ENCODE measurements at regions not wholly inside any gene's neighbourhood (a gene's known extent, or its start where the extent isn't known, plus 50 kb on each side); places are given as distances from the start of the nearest gene placed in this dataset.

- H3K9me3 ChIP-seq, result no peaks in the 10 kb centered on the region
- in situ Hi-C loops (cut with MboI; ENCODE audit: low sequenced_read_pairs in 4 of 4) (no loop called here), intact Hi-C loops (cut with DNase I; ENCODE audit: low total_unique reads) (no loop called here)
- no peaks in the 10 kb centered on the region for H3K27me3 ChIP-seq
- no peak for DNase-seq
- ATAC-seq, result no peak
- no peak overlapping the region for H3K4me3 ChIP-seq
- H3K4me1 ChIP-seq, result no peaks in the 10 kb centered on the region
- TF ChIP-seq POLR2A (IDR thresholded peaks at IDR 0.05) (no peak), CTCF (IDR thresholded peaks at IDR 0.05 in 4 of 5, conservative IDR thresholded peaks at IDR 0.05 in 1 of 5) (no peak)
- H3K36me3 ChIP-seq, result no peaks in the 10 kb centered on the region
- H3K27ac ChIP-seq, result no peak overlapping the region
Measured at GRCh38 chr5:98455665-98456064, 317.8 kb upstream of the RGMB start.

GRCh38 chr5:98458004-98458403 lies 315.5 kb upstream of the RGMB start:
- in situ Hi-C loops (cut with MboI; ENCODE audit: low sequenced_read_pairs in 4 of 4), result no loop called here
- intact Hi-C loops (cut with DNase I; ENCODE audit: low total_unique reads), result no loop called here
- ATAC-seq, result no peak
- Histone ChIP-seq H3K27me3 (no peaks in the 10 kb centered on the region), H3K9me3 (no peaks in the 10 kb centered on the region), H3K36me3 (no peaks in the 10 kb centered on the region), H3K27ac (no peak overlapping the region), H3K4me1 (no peaks in the 10 kb centered on the region), H3K4me3 (no peak overlapping the region)
- DNase-seq, result no peak
- TF ChIP-seq POLR2A (IDR thresholded peaks at IDR 0.05), result no peak
- TF ChIP-seq CTCF (IDR thresholded peaks at IDR 0.05 in 4 of 5, conservative IDR thresholded peaks at IDR 0.05 in 1 of 5), result no peak

GRCh38 chr5:98458726-98459125 lies 314.7 kb upstream of the RGMB start:
- DNase-seq (no peak), ATAC-seq (no peak)
- Histone ChIP-seq H3K36me3 (no peaks in the 10 kb centered on the region), H3K27me3 (no peaks in the 10 kb centered on the region), H3K4me1 (no peaks in the 10 kb centered on the region), H3K27ac (no peak overlapping the region), H3K9me3 (no peaks in the 10 kb centered on the region), H3K4me3 (no peak overlapping the region)
- intact Hi-C loops (cut with DNase I; ENCODE audit: low total_unique reads) (no loop called here), in situ Hi-C loops (cut with MboI; ENCODE audit: low sequenced_read_pairs in 4 of 4) (no loop called here)
- no peak for TF ChIP-seq CTCF (IDR thresholded peaks at IDR 0.05 in 4 of 5, conservative IDR thresholded peaks at IDR 0.05 in 1 of 5)
- TF ChIP-seq POLR2A (IDR thresholded peaks at IDR 0.05), result no peak

GRCh38 chr5:98460536-98460935 lies 312.9 kb upstream of the RGMB start:
- in situ Hi-C loops (cut with MboI; ENCODE audit: low sequenced_read_pairs in 4 of 4), result no loop called here
- TF ChIP-seq CTCF (IDR thresholded peaks at IDR 0.05 in 4 of 5, conservative IDR thresholded peaks at IDR 0.05 in 1 of 5) (no peak), POLR2A (IDR thresholded peaks at IDR 0.05) (no peak)

GRCh38 chr5:98461485-98461884 lies 312.0 kb upstream of the RGMB start:
- no peaks in the 10 kb centered on the region for H3K36me3 ChIP-seq
- TF ChIP-seq POLR2A (IDR thresholded peaks at IDR 0.05) (no peak), CTCF (IDR thresholded peaks at IDR 0.05 in 4 of 5, conservative IDR thresholded peaks at IDR 0.05 in 1 of 5) (no peak)
- intact Hi-C loops (cut with DNase I; ENCODE audit: low total_unique reads), result no loop called here
- in situ Hi-C loops (cut with MboI; ENCODE audit: low sequenced_read_pairs in 4 of 4), result no loop called here
- no peak overlapping the region for H3K27ac ChIP-seq
- no peaks in the 10 kb centered on the region for H3K9me3 ChIP-seq
- DNase-seq (no peak), ATAC-seq (no peak)
- H3K27me3 ChIP-seq, result no peaks in the 10 kb centered on the region
- no peaks in the 10 kb centered on the region for H3K4me1 ChIP-seq
- H3K4me3 ChIP-seq, result no peak overlapping the region

More at GRCh38 chr5:98460536-98460935, 312.9 kb upstream of the RGMB start:
- ATAC-seq, result no peak
- no peak for DNase-seq
- intact Hi-C loops (cut with DNase I; ENCODE audit: low total_unique reads), result no loop called here
- Histone ChIP-seq H3K36me3 (no peaks in the 10 kb centered on the region), H3K4me3 (no peak overlapping the region), H3K27me3 (no peaks in the 10 kb centered on the region), H3K4me1 (no peaks in the 10 kb centered on the region), H3K9me3 (no peaks in the 10 kb centered on the region), H3K27ac (no peak overlapping the region)

Measured in gastrocnemius medialis (tissue), 4 donors.